ENCODE measurements at regions not wholly inside any gene's neighbourhood (a gene's known extent, or its start where the extent isn't known, plus 50 kb on each side); places are given as distances from the start of the nearest gene placed in this dataset.

DNA sequence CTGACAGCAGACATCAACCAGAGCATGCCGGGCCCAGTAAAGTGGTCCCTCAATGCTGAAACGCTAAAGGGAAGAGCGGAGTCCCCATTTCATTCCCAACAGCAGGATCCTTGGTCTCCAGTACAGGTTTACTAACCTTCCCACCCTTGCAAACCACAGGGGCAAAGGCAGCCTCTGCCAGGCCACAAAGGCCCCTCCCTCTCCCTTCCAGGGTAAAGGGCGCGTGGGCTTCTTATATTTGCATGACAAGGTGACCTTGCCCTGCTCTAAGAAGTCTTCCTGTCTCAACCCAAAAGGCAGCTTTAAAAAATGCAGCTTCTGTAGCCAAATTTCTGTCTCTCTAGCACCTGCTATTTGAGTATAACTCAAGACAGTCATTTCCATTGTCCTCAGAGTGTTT, 131.5 kb upstream of the PTCH1 start:
- Histone ChIP-seq H3K4me3 (replicated peaks in 1 of 3) (no peak overlapping the region), H3K4me1 (no peaks in the 10 kb centered on the region), H3K27ac (no peak overlapping the region), H3K36me3 (no peaks in the 10 kb centered on the region), H3K27me3 (no peaks in the 10 kb centered on the region), H3K9me3 (no peaks in the 10 kb centered on the region)
- intact Hi-C loops (cut with DNase I) = no loop called here
- TF ChIP-seq POLR2A (IDR thresholded peaks at IDR 0.05) = no peak
- TF ChIP-seq, protein P1, sequence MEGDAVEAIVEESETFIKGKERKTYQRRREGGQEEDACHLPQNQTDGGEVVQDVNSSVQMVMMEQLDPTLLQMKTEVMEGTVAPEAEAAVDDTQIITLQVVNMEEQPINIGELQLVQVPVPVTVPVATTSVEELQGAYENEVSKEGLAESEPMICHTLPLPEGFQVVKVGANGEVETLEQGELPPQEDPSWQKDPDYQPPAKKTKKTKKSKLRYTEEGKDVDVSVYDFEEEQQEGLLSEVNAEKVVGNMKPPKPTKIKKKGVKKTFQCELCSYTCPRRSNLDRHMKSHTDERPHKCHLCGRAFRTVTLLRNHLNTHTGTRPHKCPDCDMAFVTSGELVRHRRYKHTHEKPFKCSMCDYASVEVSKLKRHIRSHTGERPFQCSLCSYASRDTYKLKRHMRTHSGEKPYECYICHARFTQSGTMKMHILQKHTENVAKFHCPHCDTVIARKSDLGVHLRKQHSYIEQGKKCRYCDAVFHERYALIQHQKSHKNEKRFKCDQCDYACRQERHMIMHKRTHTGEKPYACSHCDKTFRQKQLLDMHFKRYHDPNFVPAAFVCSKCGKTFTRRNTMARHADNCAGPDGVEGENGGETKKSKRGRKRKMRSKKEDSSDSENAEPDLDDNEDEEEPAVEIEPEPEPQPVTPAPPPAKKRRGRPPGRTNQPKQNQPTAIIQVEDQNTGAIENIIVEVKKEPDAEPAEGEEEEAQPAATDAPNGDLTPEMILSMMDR (IDR thresholded peaks at IDR 0.05) = no peak
- WGBS, 2 donors = 91 to 96% methylated on average over 5 of the region's 5 CpGs
- DNase-seq = no peak

DNA sequence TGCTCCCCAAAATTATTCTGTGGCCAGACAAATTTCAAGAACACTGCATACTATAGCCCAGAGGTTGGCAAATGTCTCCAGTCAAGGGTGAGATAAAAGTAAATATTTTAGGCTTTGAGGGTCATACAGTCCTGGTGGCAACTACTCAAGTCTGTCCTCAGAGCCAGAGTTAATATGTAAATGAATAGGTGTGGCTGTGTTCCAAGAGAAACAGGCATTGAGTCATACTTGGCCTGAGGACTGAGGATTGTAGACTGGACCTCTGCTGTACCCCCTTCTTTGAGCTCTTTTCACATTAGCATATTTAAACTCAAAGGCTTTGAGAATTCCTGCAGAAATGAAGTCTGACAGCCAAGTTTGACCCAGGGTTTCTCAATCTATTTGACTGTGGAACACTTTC, 129.2 kb upstream of the PTCH1 start:
- intact Hi-C loops (cut with DNase I) = no loop called here
- H3K36me3 ChIP-seq = no peaks in the 10 kb centered on the region
- H3K4me1 ChIP-seq = no peaks in the 10 kb centered on the region

DNA sequence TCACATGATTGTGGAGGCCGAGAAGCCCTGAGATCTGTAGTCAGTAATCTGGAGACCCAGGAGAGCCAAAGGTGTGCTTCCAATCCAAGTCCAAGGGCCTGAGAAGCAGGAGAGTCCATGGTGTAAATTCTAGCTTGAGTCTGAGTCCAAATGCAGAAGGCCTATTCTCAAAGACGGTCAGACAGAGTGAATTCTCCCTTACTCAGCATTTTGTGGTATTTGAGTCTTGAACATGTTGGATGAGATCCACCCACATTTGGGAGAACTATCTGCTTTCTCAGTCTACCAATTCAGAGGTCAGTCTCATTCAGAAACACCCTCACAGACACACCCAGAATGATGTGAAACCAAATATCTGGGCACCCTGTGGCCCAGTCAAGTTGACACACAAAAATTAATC, 128.8 kb upstream of the PTCH1 start:
- 75 to 87% methylated on average over 2 of the region's 2 CpGs for WGBS, 2 donors
- Histone ChIP-seq H3K4me3 (replicated peaks in 1 of 3) (no peak overlapping the region), H3K27ac (no peak overlapping the region), H3K36me3 (no peaks in the 10 kb centered on the region), H3K27me3 (no peaks in the 10 kb centered on the region), H3K4me1 (no peaks in the 10 kb centered on the region), H3K9me3 (no peaks in the 10 kb centered on the region)
- TF ChIP-seq, protein P1 (IDR thresholded peaks at IDR 0.05) = no peak
- no peak for TF ChIP-seq POLR2A (IDR thresholded peaks at IDR 0.05)
- intact Hi-C loops (cut with DNase I) = no loop called here
- no peak for DNase-seq

More for the DNA sequence above, 129.2 kb upstream of the PTCH1 start:
- no peak for DNase-seq
- TF ChIP-seq, protein P1 (IDR thresholded peaks at IDR 0.05) = no peak
- no peak for TF ChIP-seq POLR2A (IDR thresholded peaks at IDR 0.05)
- H3K4me3 ChIP-seq (replicated peaks in 1 of 3) = no peak overlapping the region
- H3K9me3 ChIP-seq = no peaks in the 10 kb centered on the region
- no peak overlapping the region for H3K27ac ChIP-seq
- H3K27me3 ChIP-seq = no peaks in the 10 kb centered on the region

DNA sequence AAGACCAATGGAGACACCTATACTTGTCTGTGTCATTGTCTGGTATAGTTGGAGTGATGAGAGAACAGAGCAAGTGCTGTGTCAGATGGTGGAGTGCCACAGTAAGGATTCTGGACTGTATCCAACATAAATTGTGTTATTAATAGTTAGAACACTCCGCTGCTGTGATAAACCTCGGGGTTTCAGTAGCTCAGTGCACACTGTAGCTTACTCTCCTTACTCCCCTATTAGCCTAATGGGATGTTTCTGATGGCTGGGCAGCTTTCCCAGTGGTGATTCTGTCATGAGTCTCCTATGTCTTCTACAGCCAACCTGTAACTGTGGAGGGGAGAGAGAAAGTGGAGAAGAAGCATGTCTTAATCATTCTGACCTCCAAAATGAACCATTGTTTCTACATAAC, 127.6 kb upstream of the PTCH1 start:
- H3K4me1 ChIP-seq = no peaks in the 10 kb centered on the region
- no peak for DNase-seq
- no peaks in the 10 kb centered on the region for H3K27me3 ChIP-seq
- no peak for TF ChIP-seq POLR2A (IDR thresholded peaks at IDR 0.05)
- TF ChIP-seq, protein P1 (IDR thresholded peaks at IDR 0.05) = no peak
- no peaks in the 10 kb centered on the region for H3K36me3 ChIP-seq
- no peaks in the 10 kb centered on the region for H3K9me3 ChIP-seq
- no peak overlapping the region for H3K4me3 ChIP-seq (replicated peaks in 1 of 3)
- WGBS, 2 donors = 49 to 66% methylated on average over 2 of the region's 2 CpGs
- H3K27ac ChIP-seq = no peak overlapping the region
- intact Hi-C loops (cut with DNase I) = no loop called here

DNA sequence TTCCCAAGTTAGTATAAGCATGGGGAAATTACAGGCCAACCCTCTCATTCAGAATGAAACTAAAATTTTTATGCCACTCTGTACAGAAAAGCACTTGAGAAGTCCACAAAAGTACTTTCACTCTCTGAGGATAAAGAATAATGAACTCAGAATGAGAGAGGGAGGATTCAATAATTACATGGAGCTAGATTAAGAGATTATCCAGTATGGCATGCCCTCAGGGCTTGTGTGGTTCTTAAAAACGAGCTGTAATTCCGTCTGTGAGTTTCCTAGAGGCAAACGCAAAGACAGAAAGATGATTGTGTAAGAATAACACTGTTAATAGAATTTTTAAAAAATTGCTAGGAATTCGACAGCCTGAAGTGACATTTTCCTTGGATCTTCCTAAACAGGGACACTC, 126.8 kb upstream of the PTCH1 start:
- intact Hi-C loops (cut with DNase I) = no loop called here
- Histone ChIP-seq H3K36me3 (no peaks in the 10 kb centered on the region), H3K9me3 (no peaks in the 10 kb centered on the region), H3K27me3 (no peaks in the 10 kb centered on the region), H3K4me1 (no peaks in the 10 kb centered on the region), H3K27ac (no peak overlapping the region), H3K4me3 (replicated peaks in 1 of 3) (no peak overlapping the region)
- no peak for DNase-seq
- TF ChIP-seq, protein P1 (IDR thresholded peaks at IDR 0.05) = no peak
- no peak for TF ChIP-seq POLR2A (IDR thresholded peaks at IDR 0.05)
- 76 to 79% methylated on average over 4 of the region's 4 CpGs for WGBS, 2 donors
